ENCODE measurements at regions not wholly inside any gene's neighbourhood (a gene's known extent, or its start where the extent isn't known, plus 50 kb on each side); places are given as distances from the start of the nearest gene placed in this dataset.

DNA sequence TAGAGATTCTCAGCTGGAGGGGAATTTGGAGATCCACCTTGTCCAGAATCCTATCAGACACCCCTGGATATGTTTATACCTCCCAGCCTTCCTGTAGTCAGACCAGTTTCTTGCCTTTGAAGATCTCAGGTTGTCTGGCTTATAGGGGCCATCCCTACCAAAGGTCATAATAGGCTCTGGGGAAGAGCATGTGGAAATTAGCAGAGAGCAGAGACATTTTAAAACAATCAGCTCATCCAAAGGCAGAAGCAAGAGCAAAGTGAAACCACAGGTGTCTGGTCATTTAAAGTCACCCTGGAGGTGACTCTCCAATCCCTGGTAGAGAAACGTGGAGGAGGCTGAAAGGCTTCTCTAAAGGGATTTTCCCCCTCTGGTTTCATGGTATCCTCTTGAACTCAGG, 299.3 kb upstream of the EEF2KMT start:
- no peaks in the 10 kb centered on the region for H3F3A ChIP-seq (ENCODE audit: control insufficient read depth, insufficient read depth)
- TF ChIP-seq EZH2phosphoT487 (IDR thresholded peaks at IDR 0.05; ENCODE audit: borderline replicate concordance, low read length): no peak
- TF ChIP-seq, protein P1, sequence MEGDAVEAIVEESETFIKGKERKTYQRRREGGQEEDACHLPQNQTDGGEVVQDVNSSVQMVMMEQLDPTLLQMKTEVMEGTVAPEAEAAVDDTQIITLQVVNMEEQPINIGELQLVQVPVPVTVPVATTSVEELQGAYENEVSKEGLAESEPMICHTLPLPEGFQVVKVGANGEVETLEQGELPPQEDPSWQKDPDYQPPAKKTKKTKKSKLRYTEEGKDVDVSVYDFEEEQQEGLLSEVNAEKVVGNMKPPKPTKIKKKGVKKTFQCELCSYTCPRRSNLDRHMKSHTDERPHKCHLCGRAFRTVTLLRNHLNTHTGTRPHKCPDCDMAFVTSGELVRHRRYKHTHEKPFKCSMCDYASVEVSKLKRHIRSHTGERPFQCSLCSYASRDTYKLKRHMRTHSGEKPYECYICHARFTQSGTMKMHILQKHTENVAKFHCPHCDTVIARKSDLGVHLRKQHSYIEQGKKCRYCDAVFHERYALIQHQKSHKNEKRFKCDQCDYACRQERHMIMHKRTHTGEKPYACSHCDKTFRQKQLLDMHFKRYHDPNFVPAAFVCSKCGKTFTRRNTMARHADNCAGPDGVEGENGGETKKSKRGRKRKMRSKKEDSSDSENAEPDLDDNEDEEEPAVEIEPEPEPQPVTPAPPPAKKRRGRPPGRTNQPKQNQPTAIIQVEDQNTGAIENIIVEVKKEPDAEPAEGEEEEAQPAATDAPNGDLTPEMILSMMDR (IDR thresholded peaks at IDR 0.05; ENCODE audit: low read depth, low read length, poor library complexity, severe bottlenecking): no peak
- no peaks in the 10 kb centered on the region for H3K4me1 ChIP-seq (ENCODE audit: control insufficient read depth, low read length)
- no peaks in the 10 kb centered on the region for H3K9me3 ChIP-seq (ENCODE audit: control insufficient read depth, insufficient read depth, low read length)
- no peaks in the 10 kb centered on the region for H3K27me3 ChIP-seq (ENCODE audit: control insufficient read depth, low read length)
- H3K79me2 ChIP-seq (ENCODE audit: control insufficient read depth, low read length): no peaks in the 10 kb centered on the region
- no peak overlapping the region for H3K4me3 ChIP-seq (ENCODE audit: low read length)
- no peak overlapping the region for H3K27ac ChIP-seq (ENCODE audit: low read depth, low read length)
- H4K20me1 ChIP-seq (ENCODE audit: control insufficient read depth, insufficient read depth, low read depth, low read length): no peaks in the 10 kb centered on the region
- H3K4me2 ChIP-seq (ENCODE audit: low read length): no peak overlapping the region
- H3K9me2 ChIP-seq (replicated peaks; ENCODE audit: control insufficient read depth, low read length): no peaks in the 10 kb centered on the region; the same call in 1 of the 2 replicates
- no peaks in the 10 kb centered on the region for H3K36me3 ChIP-seq (ENCODE audit: control insufficient read depth, low read length)

DNA sequence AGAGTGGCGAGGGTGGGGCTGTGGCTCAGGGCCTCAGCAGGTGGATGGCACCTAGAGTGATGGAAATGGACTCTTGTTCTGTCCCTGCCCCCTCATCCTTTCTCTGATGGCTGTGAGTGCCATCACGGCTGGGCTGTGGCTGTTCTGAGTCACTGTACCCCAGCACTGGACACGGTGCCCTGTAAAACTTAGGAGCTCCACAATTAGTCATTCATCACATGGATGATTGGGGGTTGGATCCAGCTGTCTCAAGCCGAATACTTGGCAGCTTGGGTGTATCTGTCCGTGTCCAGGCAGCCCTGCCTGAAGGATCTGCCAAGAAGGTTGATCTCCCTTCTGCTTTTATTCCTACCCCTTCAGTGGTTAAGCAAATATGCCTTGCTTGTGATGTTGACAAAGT, 295.5 kb upstream of the EEF2KMT start:
- Histone ChIP-seq H3K4me3 (ENCODE audit: low read length) (no peak overlapping the region), H3F3A (ENCODE audit: control insufficient read depth, insufficient read depth) (no peaks in the 10 kb centered on the region), H4K20me1 (ENCODE audit: control insufficient read depth, insufficient read depth, low read depth, low read length) (no peaks in the 10 kb centered on the region), H3K79me2 (ENCODE audit: control insufficient read depth, low read length) (no peaks in the 10 kb centered on the region), H3K4me1 (ENCODE audit: control insufficient read depth, low read length) (no peaks in the 10 kb centered on the region), H3K4me2 (ENCODE audit: low read length) (no peak overlapping the region), H3K27me3 (ENCODE audit: control insufficient read depth, low read length) (no peaks in the 10 kb centered on the region), H3K9me3 (ENCODE audit: control insufficient read depth, insufficient read depth, low read length) (no peaks in the 10 kb centered on the region), H3K27ac (ENCODE audit: low read depth, low read length) (no peak overlapping the region), H3K9me2 (replicated peaks; ENCODE audit: control insufficient read depth, low read length) (no peaks in the 10 kb centered on the region; the same call in 1 of the 2 replicates), H3K36me3 (ENCODE audit: control insufficient read depth, low read length) (no peaks in the 10 kb centered on the region)
- TF ChIP-seq EZH2phosphoT487 (IDR thresholded peaks at IDR 0.05; ENCODE audit: borderline replicate concordance, low read length): no peak
- TF ChIP-seq, protein P1 (IDR thresholded peaks at IDR 0.05; ENCODE audit: low read depth, low read length, poor library complexity, severe bottlenecking): no peak

DNA sequence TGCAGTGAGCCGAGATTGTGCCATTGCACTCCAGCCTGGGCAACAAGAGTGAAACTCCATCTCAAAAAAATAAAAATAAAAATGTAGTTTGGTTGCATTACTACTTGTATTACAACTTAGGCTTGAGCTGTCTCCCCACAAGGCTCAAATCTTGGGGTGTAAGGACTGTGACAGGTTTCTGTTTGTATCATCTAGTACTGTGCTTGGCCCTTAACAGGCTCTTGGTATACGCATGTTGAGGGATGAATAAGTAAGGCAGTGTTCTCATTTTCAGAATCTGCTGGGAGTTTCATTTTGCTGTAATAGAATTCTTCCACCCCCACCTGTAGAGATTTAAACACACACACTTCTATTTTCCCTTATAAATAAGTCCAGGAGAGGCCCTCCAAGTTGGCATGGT, 289.4 kb upstream of the EEF2KMT start:
- H3K27ac ChIP-seq (ENCODE audit: low read depth, low read length): no peak overlapping the region
- no peaks in the 10 kb centered on the region for H3K9me2 ChIP-seq (replicated peaks; ENCODE audit: control insufficient read depth, low read length)
- no peak overlapping the region for H3K4me3 ChIP-seq (ENCODE audit: low read length)
- H3K4me1 ChIP-seq (ENCODE audit: control insufficient read depth, low read length): no peaks in the 10 kb centered on the region
- no peaks in the 10 kb centered on the region for H3K27me3 ChIP-seq (ENCODE audit: control insufficient read depth, low read length)
- H3K79me2 ChIP-seq (ENCODE audit: control insufficient read depth, low read length): no peaks in the 10 kb centered on the region
- TF ChIP-seq, protein P1 (IDR thresholded peaks at IDR 0.05; ENCODE audit: low read depth, low read length, poor library complexity, severe bottlenecking): no peak
- TF ChIP-seq EZH2phosphoT487 (IDR thresholded peaks at IDR 0.05; ENCODE audit: borderline replicate concordance, low read length): no peak
- H3F3A ChIP-seq (ENCODE audit: control insufficient read depth, insufficient read depth): no peaks in the 10 kb centered on the region
- H3K4me2 ChIP-seq (ENCODE audit: low read length): no peak overlapping the region
- H3K9me3 ChIP-seq (ENCODE audit: control insufficient read depth, insufficient read depth, low read length): no peaks in the 10 kb centered on the region
- no peaks in the 10 kb centered on the region for H4K20me1 ChIP-seq (ENCODE audit: control insufficient read depth, insufficient read depth, low read depth, low read length)
- H3K36me3 ChIP-seq (ENCODE audit: control insufficient read depth, low read length): no peaks in the 10 kb centered on the region

DNA sequence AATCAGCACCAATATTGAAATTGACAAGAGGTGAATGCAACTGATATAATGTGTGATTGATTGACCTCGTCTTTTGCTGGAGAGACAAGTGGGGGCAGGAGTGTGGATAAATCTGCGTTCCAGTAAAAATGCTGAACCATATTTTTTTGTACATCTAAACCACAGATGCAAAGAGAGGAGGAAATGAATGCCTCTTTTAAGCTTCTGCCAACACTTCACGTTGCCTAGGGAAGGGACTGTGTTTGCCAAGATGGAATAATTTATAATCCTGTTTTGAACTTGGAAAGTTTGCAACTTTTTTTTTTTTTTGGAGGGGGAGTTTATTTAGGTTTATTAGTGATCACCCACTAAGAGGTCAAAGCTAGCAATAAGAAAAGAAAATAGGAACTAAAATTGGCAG, 288.2 kb upstream of the EEF2KMT start:
- H3K9me3 ChIP-seq (ENCODE audit: control insufficient read depth, insufficient read depth, low read length): no peaks in the 10 kb centered on the region
- no peaks in the 10 kb centered on the region for H3F3A ChIP-seq (ENCODE audit: control insufficient read depth, insufficient read depth)
- no peaks in the 10 kb centered on the region for H3K9me2 ChIP-seq (replicated peaks; ENCODE audit: control insufficient read depth, low read length)
- H3K79me2 ChIP-seq (ENCODE audit: control insufficient read depth, low read length): no peaks in the 10 kb centered on the region
- no peaks in the 10 kb centered on the region for H3K27me3 ChIP-seq (ENCODE audit: control insufficient read depth, low read length)
- H3K27ac ChIP-seq (ENCODE audit: low read depth, low read length): no peak overlapping the region
- H3K4me3 ChIP-seq (ENCODE audit: low read length): no peak overlapping the region
- no peaks in the 10 kb centered on the region for H3K36me3 ChIP-seq (ENCODE audit: control insufficient read depth, low read length)
- no peak overlapping the region for H3K4me2 ChIP-seq (ENCODE audit: low read length)
- TF ChIP-seq, protein P1 (IDR thresholded peaks at IDR 0.05; ENCODE audit: low read depth, low read length, poor library complexity, severe bottlenecking): no peak
- TF ChIP-seq EZH2phosphoT487 (IDR thresholded peaks at IDR 0.05; ENCODE audit: borderline replicate concordance, low read length): no peak
- H4K20me1 ChIP-seq (ENCODE audit: control insufficient read depth, insufficient read depth, low read depth, low read length): no peaks in the 10 kb centered on the region
- no peaks in the 10 kb centered on the region for H3K4me1 ChIP-seq (ENCODE audit: control insufficient read depth, low read length)
